HG02763 (cell line): ENCODE measurements at regions not wholly inside any gene's neighbourhood (a gene's known extent, or its start where the extent isn't known, plus 50 kb on each side); places are given as distances from the start of the nearest gene placed in this dataset.
"Not testable (repeated sequence)": the region's sequence is repeated elsewhere in the genome, so short reads cannot be mapped to it uniquely, and the experiment has no call there.

ENCODE experiments used
- ATAC-seq: cut with Tn5 transposase; IDR thresholded peaks from one replicate; pipeline ENCODE4 v1.9.1; 2021; ENCODE audit warnings: mild to moderate bottlenecking, moderate library complexity; ENCODE audit not compliant: unreplicated experiment

- no peak for ATAC-seq
Measured at GRCh38 chr10:84845628-84846261, 517.4 kb downstream of the CCSER2 start.

- no peak for ATAC-seq
Measured at GRCh38 chr10:84846658-84847316, 518.4 kb downstream of the CCSER2 start.

GRCh38 chr10:84848967-84849366 is 520.6 kb downstream of the CCSER2 start:
- no peak for ATAC-seq

DNA sequence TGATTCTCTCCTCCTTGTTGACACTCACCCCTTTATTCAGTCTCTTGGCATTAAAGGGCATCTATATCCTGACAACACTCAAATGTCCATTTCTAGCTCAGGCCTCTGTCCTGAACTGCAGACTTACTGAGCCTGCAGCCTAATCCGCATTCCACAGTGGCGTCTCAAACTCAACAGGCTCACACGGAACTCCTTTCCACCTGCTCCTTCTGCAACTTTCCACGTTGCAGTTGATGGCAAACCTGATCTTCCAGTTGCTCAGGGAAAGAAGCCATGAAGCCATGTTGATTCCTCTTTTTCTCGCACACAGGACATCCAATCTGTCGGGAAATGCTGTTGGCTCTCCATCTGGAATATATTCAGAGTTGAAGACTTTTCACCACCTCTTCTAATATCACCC is 522.4 kb downstream of the CCSER2 start:
- no peak for ATAC-seq

DNA sequence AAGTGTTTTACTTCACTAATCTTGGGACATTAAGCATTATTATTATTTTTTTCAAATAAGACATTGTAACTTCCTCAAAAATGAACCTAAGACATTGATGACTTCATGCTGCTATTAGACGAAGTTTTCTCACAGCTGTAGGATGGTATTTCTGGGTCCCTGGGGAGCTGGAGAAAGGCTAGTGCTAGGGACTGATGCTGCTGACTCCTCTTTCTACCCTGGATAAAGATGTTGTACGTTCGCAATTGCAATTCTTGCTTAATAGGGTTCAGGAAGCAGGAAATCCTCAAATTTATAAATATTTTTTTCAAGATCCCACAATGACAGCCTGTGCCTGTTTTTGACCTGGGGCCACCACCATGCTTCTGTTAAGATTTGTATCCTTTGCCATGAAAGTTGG is 526.0 kb downstream of the CCSER2 start:
- no peak for ATAC-seq

- no peak for ATAC-seq
Measured at GRCh38 chr10:84860855-84861254, 532.5 kb downstream of the CCSER2 start.

GRCh38 chr10:84862551-84862950 is 534.2 kb downstream of the CCSER2 start:
- no peak for ATAC-seq

DNA sequence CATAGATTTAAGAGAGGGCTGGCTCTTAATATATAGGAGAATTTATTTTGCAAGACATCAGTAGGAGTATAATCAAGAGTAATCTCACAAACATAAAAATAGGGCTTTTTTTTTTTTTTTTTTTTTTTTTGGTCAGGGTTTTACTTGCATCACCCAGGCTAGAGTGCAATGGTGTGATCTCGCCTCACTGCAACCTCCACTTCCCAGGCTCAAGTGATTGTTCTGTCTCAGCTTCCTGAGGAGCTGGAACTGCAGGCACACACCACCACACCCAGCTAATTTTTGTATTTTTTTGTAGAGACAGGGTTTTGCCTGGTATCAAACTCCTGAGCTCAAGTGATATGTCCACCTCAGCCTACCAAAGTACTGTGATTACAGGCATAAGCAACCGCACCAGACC is 535.3 kb downstream of the CCSER2 start:
- ATAC-seq = no peak

DNA sequence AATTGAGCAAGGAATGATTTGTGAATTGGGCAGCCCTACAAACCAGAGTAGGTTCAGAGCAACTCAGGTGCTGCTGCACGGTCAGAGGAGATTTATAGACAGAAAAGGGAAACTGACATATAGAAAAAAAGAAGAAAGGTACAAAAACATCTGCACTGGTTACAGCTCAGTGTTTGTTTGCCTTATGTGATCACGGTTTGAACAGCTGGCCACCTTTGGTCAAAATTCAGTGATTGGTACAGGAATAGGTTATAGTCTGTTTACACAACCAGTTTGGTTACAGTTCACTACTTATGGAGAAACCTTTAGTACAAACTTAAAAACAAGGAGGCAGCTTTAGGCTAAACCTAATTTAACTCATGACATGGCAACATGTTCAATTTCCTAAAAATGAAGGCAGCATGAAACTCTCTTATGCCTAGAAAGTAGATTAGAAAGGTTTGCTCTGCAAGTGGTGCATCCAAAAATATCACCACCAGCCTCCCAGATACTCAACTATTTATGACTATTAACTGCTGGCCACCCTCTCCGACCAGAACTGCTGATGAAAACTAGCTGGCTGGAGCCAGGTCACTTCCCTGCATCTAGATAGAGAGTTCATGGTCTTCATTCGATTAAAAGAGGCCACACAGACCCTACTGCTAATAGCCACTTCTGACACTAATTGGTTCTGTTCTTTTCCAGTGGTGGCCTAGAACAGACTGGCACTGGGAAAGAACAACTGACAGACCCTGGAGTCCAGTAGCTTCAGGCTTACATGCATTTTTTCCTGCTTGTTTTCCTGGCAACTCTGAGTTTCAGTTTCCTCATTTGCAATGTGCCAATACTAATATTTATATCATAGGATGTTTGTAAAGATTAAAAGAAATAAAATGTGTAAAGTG is 548.0 kb downstream of the CCSER2 start:
- no peak for ATAC-seq

DNA sequence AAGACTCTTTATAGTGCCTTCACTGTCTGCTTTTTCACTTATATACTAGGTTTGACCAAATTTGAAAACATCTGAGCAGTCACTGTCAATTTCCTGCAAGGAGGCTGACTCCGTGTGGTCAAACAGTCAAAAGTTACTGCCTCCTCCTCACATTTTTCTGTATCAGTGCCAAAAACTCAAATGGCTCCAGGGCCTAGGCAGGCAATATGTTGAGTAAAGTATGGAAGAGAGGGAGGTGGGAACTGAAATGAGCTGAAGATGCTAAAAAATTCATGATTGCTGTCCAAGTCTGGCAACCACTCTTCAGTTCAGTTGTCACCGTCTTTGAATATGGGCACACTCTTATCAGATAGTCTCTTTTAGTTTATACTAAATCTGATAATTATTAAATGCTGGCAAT is 551.6 kb downstream of the CCSER2 start:
- ATAC-seq = no peak

DNA sequence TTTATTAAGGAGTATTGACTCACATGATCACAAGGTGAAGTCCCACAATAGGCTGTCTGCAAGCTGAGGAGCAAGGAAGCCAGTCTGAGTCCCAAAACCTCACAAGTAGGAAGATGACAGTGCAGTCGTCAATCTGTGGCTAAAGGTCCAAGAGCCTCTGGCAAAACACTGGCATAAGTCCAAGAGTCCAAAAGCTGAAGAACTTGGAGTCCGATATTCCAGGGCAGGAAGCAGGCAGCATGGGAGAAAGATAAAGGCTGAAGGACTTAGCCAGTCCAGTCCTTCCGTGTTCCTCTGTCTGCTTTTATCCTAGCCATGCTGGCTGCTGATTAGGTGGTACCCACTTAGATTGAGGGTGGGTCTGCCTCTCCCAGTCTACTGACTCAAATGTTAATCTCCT is 553.3 kb downstream of the CCSER2 start:
- not testable (repeated sequence) for ATAC-seq

GRCh38 chr10:84890706-84891105 is 562.3 kb downstream of the CCSER2 start:
- ATAC-seq = no peak

GRCh38 chr10:84891631-84892030 is 563.2 kb downstream of the CCSER2 start:
- ATAC-seq = no peak

DNA sequence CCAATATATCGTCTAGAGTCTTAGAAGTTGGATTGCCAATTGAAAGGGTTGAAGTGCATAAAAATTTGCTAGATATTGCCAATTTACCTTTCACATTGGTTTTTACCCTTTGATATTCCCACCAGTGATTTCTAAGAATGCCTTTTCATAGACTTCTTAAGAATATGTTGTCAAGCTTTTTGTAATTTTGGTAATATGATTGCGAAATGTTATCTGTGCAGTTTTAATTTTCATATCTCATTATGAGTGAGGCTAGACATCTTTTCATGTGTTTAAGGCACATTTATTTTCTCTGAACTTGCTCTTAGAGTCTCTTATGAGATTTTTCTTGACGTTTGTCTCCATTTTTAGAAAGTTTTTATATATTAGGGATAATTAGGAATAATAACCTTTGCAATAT is 567.2 kb downstream of the CCSER2 start:
- no peak for ATAC-seq

GRCh38 chr10:84896909-84897308 is 568.5 kb downstream of the CCSER2 start:
- ATAC-seq = no peak

GRCh38 chr10:84899268-84899667 is 570.9 kb downstream of the CCSER2 start:
- no peak for ATAC-seq

DNA sequence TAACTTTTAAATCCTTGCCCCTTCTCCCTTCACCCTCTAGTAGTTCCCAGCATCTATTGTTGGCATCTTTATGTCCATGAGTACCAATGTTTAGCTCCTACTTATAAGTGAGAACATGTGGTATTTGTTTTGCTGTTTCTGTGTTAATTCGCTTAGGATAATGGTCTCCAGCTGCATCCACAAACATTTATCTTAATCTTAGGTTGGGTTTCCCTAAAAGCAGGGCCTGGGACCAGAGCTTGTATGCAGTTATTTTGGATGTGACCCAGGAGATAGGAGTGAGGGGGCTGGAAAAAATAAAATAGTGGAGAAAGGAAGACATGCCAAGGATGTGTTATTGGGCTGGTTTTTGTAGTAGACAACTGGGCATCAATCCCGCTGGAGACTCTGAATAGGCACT is 571.8 kb downstream of the CCSER2 start:
- no peak for ATAC-seq

- no peak for ATAC-seq
Measured at GRCh38 chr10:84901885-84902284, 573.5 kb downstream of the CCSER2 start.

DNA sequence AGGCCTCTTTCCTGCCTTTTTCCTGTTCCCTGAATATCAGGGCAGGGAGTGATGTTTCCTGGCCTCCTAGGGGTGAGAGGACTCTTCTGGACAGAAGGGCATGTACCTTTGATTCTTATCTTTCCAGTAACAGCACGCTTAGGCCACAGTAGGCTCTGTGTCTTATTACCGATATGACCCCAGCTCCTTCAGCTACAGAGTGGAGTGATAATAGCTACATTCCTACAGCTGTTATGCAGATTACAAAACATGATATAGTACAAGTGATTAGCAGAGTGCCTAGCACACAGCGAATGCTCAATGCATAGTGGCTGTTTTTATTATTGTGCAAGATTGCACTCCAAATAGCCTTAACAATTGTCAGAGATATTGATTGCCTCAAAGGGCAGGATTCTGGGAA is 574.2 kb downstream of the CCSER2 start:
- no peak for ATAC-seq

DNA sequence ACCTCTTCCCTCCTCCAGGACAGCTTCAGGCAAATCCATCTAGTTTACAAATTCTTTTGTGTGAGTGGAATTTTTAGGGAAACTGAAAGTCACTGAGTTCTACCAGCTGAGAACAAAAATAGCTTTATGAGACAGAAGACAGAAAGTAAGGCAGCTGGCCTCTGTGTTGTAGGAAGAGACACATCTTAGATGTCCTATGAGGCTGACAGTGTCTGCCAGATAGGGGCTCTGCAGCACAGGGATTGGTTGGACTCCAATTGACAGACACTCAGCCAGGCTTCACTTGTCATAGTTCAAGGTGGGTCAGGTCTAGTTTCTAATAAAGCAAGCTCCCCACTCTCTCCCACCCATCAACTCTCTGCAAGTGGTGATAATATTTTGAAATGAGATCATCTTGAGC is 574.9 kb downstream of the CCSER2 start:
- ATAC-seq = no peak

GRCh38 chr10:84907461-84908009 is 579.1 kb downstream of the CCSER2 start:
- no peak for ATAC-seq

GRCh38 chr10:84908491-84908890 is 580.1 kb downstream of the CCSER2 start:
- ATAC-seq = no peak
